ENCODE measurements at regions not wholly inside any gene's neighbourhood (a gene's known extent, or its start where the extent isn't known, plus 50 kb on each side); places are given as distances from the start of the nearest gene placed in this dataset.

DNA sequence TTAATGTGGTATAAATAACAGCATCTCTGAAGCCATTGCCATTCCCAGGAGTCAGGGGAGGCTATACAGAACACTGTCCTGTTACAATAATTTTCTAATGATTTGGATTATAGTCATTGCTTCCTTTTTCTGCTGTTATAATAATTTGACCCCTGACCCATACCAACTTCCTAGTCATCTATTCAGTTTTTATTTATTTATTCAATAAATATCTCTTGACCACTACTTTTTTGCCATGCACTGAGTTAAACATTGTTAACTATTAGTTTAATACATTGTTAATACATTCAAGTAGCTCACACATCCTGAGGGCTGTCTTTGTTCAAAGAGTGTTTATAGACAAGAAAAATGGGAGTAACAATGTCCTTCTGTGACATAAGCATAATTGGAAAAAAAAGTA lies 235.5 kb upstream of the MEOX2 start:
- no peak for DNase-seq (ENCODE audit: extremely low read depth, low read depth)
- TF ChIP-seq, protein P1, sequence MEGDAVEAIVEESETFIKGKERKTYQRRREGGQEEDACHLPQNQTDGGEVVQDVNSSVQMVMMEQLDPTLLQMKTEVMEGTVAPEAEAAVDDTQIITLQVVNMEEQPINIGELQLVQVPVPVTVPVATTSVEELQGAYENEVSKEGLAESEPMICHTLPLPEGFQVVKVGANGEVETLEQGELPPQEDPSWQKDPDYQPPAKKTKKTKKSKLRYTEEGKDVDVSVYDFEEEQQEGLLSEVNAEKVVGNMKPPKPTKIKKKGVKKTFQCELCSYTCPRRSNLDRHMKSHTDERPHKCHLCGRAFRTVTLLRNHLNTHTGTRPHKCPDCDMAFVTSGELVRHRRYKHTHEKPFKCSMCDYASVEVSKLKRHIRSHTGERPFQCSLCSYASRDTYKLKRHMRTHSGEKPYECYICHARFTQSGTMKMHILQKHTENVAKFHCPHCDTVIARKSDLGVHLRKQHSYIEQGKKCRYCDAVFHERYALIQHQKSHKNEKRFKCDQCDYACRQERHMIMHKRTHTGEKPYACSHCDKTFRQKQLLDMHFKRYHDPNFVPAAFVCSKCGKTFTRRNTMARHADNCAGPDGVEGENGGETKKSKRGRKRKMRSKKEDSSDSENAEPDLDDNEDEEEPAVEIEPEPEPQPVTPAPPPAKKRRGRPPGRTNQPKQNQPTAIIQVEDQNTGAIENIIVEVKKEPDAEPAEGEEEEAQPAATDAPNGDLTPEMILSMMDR (IDR thresholded peaks at IDR 0.05; ENCODE audit: low read depth, low read length, missing control alignments) = no peak
- H3K4me3 ChIP-seq (replicated peaks; ENCODE audit: low read depth, low read length) = no peak overlapping the region

DNA sequence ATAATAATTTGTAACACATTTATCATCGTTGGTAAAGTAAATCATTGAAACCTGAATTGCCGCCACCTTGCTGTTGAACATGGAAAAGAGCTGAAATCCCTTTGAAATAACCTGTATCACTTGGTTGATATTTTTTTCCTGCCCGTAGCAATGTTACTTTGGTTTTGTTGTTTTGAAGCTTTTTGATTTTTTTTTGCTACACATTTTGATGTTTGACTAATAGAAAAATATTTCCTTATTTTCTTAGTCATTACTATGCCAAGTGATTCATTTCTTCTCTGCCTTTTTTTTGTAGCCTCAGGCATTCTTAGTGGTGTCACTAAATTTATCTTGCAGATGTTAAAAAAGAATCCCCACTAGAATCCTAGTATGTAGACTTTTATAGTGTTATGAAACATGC lies 235.1 kb upstream of the MEOX2 start:
- no peak overlapping the region for H3K4me3 ChIP-seq (replicated peaks; ENCODE audit: low read depth, low read length)
- TF ChIP-seq, protein P1 (IDR thresholded peaks at IDR 0.05; ENCODE audit: low read depth, low read length, missing control alignments) = no peak
- peak; percentile 10 for DNase-seq (ENCODE audit: extremely low read depth, low read depth)

DNA sequence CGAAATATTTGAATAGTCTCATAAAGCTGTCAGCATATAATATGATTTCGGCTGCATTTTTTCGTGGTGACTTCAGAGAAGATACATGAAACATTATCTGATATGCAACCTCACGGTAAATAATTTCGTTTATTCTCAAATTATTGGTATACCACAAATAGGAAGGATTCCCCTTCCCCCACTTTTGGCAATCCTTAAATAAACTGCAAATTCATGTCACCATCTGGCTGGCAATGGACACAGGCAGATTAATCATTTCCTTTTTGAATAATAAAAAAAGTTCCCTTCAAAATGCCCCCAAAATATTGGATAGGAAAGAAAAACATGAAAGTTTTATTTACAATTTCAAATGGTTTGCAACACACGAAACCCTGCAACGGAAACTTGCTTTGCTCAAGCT lies 234.5 kb upstream of the MEOX2 start:
- no peak for DNase-seq (ENCODE audit: extremely low read depth, low read depth)
- TF ChIP-seq, protein P1 (IDR thresholded peaks at IDR 0.05; ENCODE audit: low read depth, low read length, missing control alignments) = no peak
- H3K4me3 ChIP-seq (replicated peaks; ENCODE audit: low read depth, low read length) = no peak overlapping the region

GRCh38 chr7:15916681-15917380 lies 230.3 kb upstream of the MEOX2 start:
- TF ChIP-seq, protein P1 (IDR thresholded peaks at IDR 0.05; ENCODE audit: low read depth, low read length, missing control alignments) = no peak
- DNase-seq (ENCODE audit: extremely low read depth, low read depth) = no peak
- no peak overlapping the region for H3K4me3 ChIP-seq (replicated peaks; ENCODE audit: low read depth, low read length)

DNA sequence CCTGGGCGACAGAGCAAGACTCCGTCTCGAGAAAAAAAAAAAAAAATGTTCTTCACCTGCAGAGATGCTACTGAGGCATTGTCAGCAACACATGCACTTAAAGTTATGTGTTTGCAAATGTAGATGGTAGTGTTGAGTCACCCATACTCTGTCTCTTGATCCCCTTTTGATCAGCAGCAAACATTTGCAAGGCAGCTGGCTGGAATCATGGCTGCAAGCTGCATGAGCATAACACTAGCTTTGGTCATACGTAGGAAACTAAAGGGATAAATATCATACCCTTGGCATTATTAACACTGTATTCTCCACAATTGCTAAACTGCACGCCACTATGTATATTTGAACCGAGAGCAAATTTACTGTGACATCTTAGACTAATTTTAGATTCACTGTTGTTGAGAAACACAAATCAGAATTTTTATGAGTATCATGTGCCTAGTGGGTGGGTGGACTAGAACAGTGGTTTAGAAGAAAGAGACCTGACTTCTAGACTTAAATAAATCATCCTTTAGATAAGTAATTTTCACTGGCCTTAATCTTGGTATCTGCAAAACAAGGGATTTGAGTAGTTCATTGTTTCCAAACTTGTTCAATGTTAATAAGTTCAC lies 229.3 kb upstream of the MEOX2 start:
- DNase-seq (ENCODE audit: extremely low read depth, low read depth) = no peak
- TF ChIP-seq, protein P1 (IDR thresholded peaks at IDR 0.05; ENCODE audit: low read depth, low read length, missing control alignments) = no peak
- H3K4me3 ChIP-seq (replicated peaks; ENCODE audit: low read depth, low read length) = no peak overlapping the region

DNA sequence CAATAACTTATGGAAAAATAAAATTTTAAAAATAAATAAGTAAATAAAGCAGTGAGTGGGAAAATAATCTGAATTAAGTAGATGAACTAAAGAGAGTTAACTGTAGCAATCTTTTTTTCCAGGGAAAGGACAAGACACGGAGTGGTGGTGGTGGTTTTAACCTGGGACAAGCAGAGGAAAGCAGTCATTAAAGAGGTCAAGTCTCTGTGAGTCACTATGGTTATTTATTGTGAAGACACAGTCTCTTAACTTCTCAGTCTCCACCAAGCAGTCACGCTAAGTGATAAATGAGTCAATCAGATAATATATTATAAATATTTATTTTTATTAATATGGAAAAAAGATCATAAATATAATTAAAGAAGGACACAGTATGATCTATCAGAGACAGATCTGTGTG lies 228.1 kb upstream of the MEOX2 start:
- TF ChIP-seq, protein P1 (IDR thresholded peaks at IDR 0.05; ENCODE audit: low read depth, low read length, missing control alignments) = no peak
- H3K4me3 ChIP-seq (replicated peaks; ENCODE audit: low read depth, low read length) = no peak overlapping the region
- DNase-seq (ENCODE audit: extremely low read depth, low read depth) = no peak

All from HFF-Myc (cell line).